Gastroesophageal sphincter (tissue), 2 donors: ENCODE measurements at regions not wholly inside any gene's neighbourhood (a gene's known extent, or its start where the extent isn't known, plus 50 kb on each side); places are given as distances from the start of the nearest gene placed in this dataset.

ENCODE experiments used
- POLR2A ChIP-seq, 2 donors: fragments of 450-650 bp; IDR thresholded peaks; one replicate each; pipeline ENCODE4 v1.6.1; 2017; ENCODE audit warnings: antibody characterized with exemption in 2 of 2, mild to moderate bottlenecking in 2 of 2, moderate library complexity in 1 of 2
- POLR2AphosphoS5 ChIP-seq: sonication (generic); formaldehyde crosslinking; IDR thresholded peaks from one replicate; pipeline ENCODE4 v1.6.1; 2017; ENCODE audit warnings: antibody characterized with exemption

GRCh38 chr5:158546748-158547147 lies 553.0 kb downstream of the EBF1 start:
- TF ChIP-seq POLR2AphosphoS5 = no peak
- no peak for TF ChIP-seq POLR2A (IDR thresholded peaks at IDR 0.05)
